ENCODE measurements at regions not wholly inside any gene's neighbourhood (a gene's known extent, or its start where the extent isn't known, plus 50 kb on each side); places are given as distances from the start of the nearest gene placed in this dataset.

- no peak overlapping the region for H3K4me3 ChIP-seq
Measured at GRCh38 chrX:111007238-111007637, 88.8 kb upstream of the PAK3 start.

GRCh38 chrX:111006116-111006515, 89.9 kb upstream of the PAK3 start:
- TF ChIP-seq CTCF (IDR thresholded peaks at IDR 0.05; ENCODE audit: low read depth, low read length) = no peak
- Histone ChIP-seq H3K36me3 (no peaks in the 10 kb centered on the region), H3K9me3 (ENCODE audit: low read depth) (no peaks in the 10 kb centered on the region), H3K27me3 (no peaks in the 10 kb centered on the region), H3K4me1 (ENCODE audit: low read depth) (no peaks in the 10 kb centered on the region), H3K4me3 (no peak overlapping the region), H3K27ac (no peak overlapping the region)
- peak in 1 of 2 donors; percentile 29 for DNase-seq (ENCODE audit: low read depth in 1 of 2, low spot score in 1 of 2)

More at GRCh38 chrX:111007238-111007637, 88.8 kb upstream of the PAK3 start:
- H3K27me3 ChIP-seq = no peaks in the 10 kb centered on the region
- no peaks in the 10 kb centered on the region for H3K9me3 ChIP-seq (ENCODE audit: low read depth)
- no peaks in the 10 kb centered on the region for H3K4me1 ChIP-seq (ENCODE audit: low read depth)
- H3K36me3 ChIP-seq = no peaks in the 10 kb centered on the region
- DNase-seq (ENCODE audit: low read depth in 1 of 2, low spot score in 1 of 2) = no peak
- no peak for TF ChIP-seq CTCF (IDR thresholded peaks at IDR 0.05; ENCODE audit: low read depth, low read length)
- no peak overlapping the region for H3K27ac ChIP-seq

- H3K27ac ChIP-seq = no peak overlapping the region
- H3K4me1 ChIP-seq (ENCODE audit: low read depth) = no peaks in the 10 kb centered on the region
- no peak for DNase-seq (ENCODE audit: low read depth in 1 of 2, low spot score in 1 of 2)
- no peaks in the 10 kb centered on the region for H3K27me3 ChIP-seq
- H3K9me3 ChIP-seq (ENCODE audit: low read depth) = no peaks in the 10 kb centered on the region
- no peak overlapping the region for H3K4me3 ChIP-seq
- no peak for TF ChIP-seq CTCF (IDR thresholded peaks at IDR 0.05; ENCODE audit: low read depth, low read length)
- no peaks in the 10 kb centered on the region for H3K36me3 ChIP-seq
Measured at GRCh38 chrX:111005166-111005565, 90.8 kb upstream of the PAK3 start.

- Histone ChIP-seq H3K4me1 (ENCODE audit: low read depth) (no peaks in the 10 kb centered on the region), H3K27ac (no peak overlapping the region), H3K36me3 (no peaks in the 10 kb centered on the region), H3K9me3 (ENCODE audit: low read depth) (no peaks in the 10 kb centered on the region), H3K4me3 (no peak overlapping the region), H3K27me3 (no peaks in the 10 kb centered on the region)
- DNase-seq (ENCODE audit: low read depth in 1 of 2, low spot score in 1 of 2) = no peak
- TF ChIP-seq CTCF (IDR thresholded peaks at IDR 0.05; ENCODE audit: low read depth, low read length) = no peak
Measured at GRCh38 chrX:111003118-111003517, 92.9 kb upstream of the PAK3 start.

- Histone ChIP-seq H3K36me3 (no peaks in the 10 kb centered on the region), H3K27ac (no peak overlapping the region), H3K4me1 (ENCODE audit: low read depth) (no peaks in the 10 kb centered on the region), H3K4me3 (no peak overlapping the region), H3K27me3 (no peaks in the 10 kb centered on the region), H3K9me3 (ENCODE audit: low read depth) (no peaks in the 10 kb centered on the region)
- peak; percentile 27 to 52 for DNase-seq (ENCODE audit: low read depth in 1 of 2, low spot score in 1 of 2)
- TF ChIP-seq CTCF (IDR thresholded peaks at IDR 0.05; ENCODE audit: low read depth, low read length) = peak; percentile 44
Measured at GRCh38 chrX:110992611-110993010, 103.4 kb upstream of the PAK3 start.

GRCh38 chrX:110989869-110990268, 106.1 kb upstream of the PAK3 start:
- no peaks in the 10 kb centered on the region for H3K27me3 ChIP-seq
- H3K27ac ChIP-seq = no peak overlapping the region
- TF ChIP-seq CTCF (IDR thresholded peaks at IDR 0.05; ENCODE audit: low read depth, low read length) = no peak
- H3K4me1 ChIP-seq (ENCODE audit: low read depth) = no peaks in the 10 kb centered on the region
- no peak overlapping the region for H3K4me3 ChIP-seq
- H3K9me3 ChIP-seq (ENCODE audit: low read depth) = no peaks in the 10 kb centered on the region
- no peaks in the 10 kb centered on the region for H3K36me3 ChIP-seq
- DNase-seq (ENCODE audit: low read depth in 1 of 2, low spot score in 1 of 2) = no peak

All from cardiac muscle cell (in vitro differentiated cells and primary cell).